WTC11 (cell line): ENCODE measurements at regions not wholly inside any gene's neighbourhood (a gene's known extent, or its start where the extent isn't known, plus 50 kb on each side); places are given as distances from the start of the nearest gene placed in this dataset.

ENCODE experiments used
- ATAC-seq: fragments of 200-7000 bp; cut with Tn5 transposase; 2 replicates; pipeline ENCODE4 v1.10.0; 2021; ENCODE audit warnings: mild to moderate bottlenecking, moderate library complexity
- CTCF ChIA-PET: fragments of 300-600 bp; sonication (Branson Sonifier 250); formaldehyde crosslinking; loops from one replicate; lab custom pipeline; 2021; ENCODE audit warnings: antibody characterized with exemption; lab: Charles Lee
- POLR2A ChIA-PET: fragments of 350-600 bp; sonication (Branson Sonifier 250); formaldehyde crosslinking; loops from one replicate; lab custom pipeline; 2021; ENCODE audit warnings: antibody characterized with exemption; lab: Charles Lee
- DNase-seq: peaks from one replicate; pipeline ENCODE4 v3.0.0; 2021; ENCODE audit warnings: low spot score
- H3K27ac Mint-ChIP-seq: 2 replicates; pipeline ENCODE4 v1.8.0; 2021; ENCODE audit warnings: mixed read lengths
- H3K27me3 Mint-ChIP-seq: 2 replicates; pipeline ENCODE4 v1.8.0; 2021; ENCODE audit warnings: low read depth, mild to moderate bottlenecking, moderate library complexity, mixed read lengths
- H3K36me3 Mint-ChIP-seq: 2 replicates; pipeline ENCODE4 v1.8.0; 2021; ENCODE audit warnings: mixed read lengths
- H3K4me1 Mint-ChIP-seq: 2 replicates; pipeline ENCODE4 v1.8.0; 2022; ENCODE audit warnings: mixed read lengths
- H3K4me3 Mint-ChIP-seq: 2 replicates; pipeline ENCODE4 v1.8.0; 2021; ENCODE audit warnings: mild to moderate bottlenecking, moderate library complexity, mixed read lengths
- H3K9me3 Mint-ChIP-seq: 2 replicates; pipeline ENCODE4 v1.8.0; 2021; ENCODE audit warnings: mixed read lengths
- ATF2 ChIP-seq: sonication (generic); formaldehyde crosslinking; IDR thresholded peaks from 2 replicates; pipeline ENCODE4 v1.8.1; 2022; ENCODE audit warnings: low read depth, missing genetic modification reagents, borderline replicate concordance
- CREB1 ChIP-seq: sonication (generic); formaldehyde crosslinking; IDR thresholded peaks from 2 replicates; pipeline ENCODE4 v1.8.0; 2023; ENCODE audit warnings: mild to moderate bottlenecking, missing genetic modification reagents
- CREM ChIP-seq: sonication (generic); formaldehyde crosslinking; IDR thresholded peaks from 2 replicates; pipeline ENCODE4 v1.8.1; 2022; ENCODE audit warnings: mild to moderate bottlenecking, missing genetic modification reagents, moderate library complexity
- E2F1 ChIP-seq: sonication (generic); formaldehyde crosslinking; IDR thresholded peaks from 2 replicates; pipeline ENCODE4 v1.8.0; 2022; ENCODE audit warnings: mild to moderate bottlenecking, missing genetic modification reagents
- E2F4 ChIP-seq: sonication (generic); formaldehyde crosslinking; IDR thresholded peaks from 2 replicates; pipeline ENCODE4 v1.8.1; 2022; ENCODE audit warnings: low read depth, mild to moderate bottlenecking, moderate library complexity, missing genetic modification reagents, borderline replicate concordance
- E2F5 ChIP-seq: sonication (generic); formaldehyde crosslinking; IDR thresholded peaks from 2 replicates; pipeline ENCODE4 v1.8.1; 2022; ENCODE audit warnings: mild to moderate bottlenecking, moderate library complexity, missing genetic modification reagents
- EMX1 ChIP-seq: fragments of 250-450 bp; sonication (Bioruptor Pico); IDR thresholded peaks from 2 replicates; pipeline ENCODE4 v1.8.0; 2021; ENCODE audit warnings: mild to moderate bottlenecking
- ERG ChIP-seq: fragments of 250-450 bp; sonication (Bioruptor Pico); IDR thresholded peaks from 2 replicates; pipeline ENCODE4 v1.8.0; 2021; ENCODE audit warnings: mild to moderate bottlenecking
- ESRRA ChIP-seq: sonication (generic); formaldehyde crosslinking; IDR thresholded peaks from 2 replicates; pipeline ENCODE4 v1.8.1; 2022; ENCODE audit warnings: mild to moderate bottlenecking, missing genetic modification reagents, borderline replicate concordance
- FOXJ3 ChIP-seq: sonication (generic); formaldehyde crosslinking; IDR thresholded peaks from 2 replicates; pipeline ENCODE4 v1.9.0; 2021; ENCODE audit warnings: missing genetic modification reagents, mild to moderate bottlenecking, borderline replicate concordance
- FOXK1 ChIP-seq: sonication (generic); formaldehyde crosslinking; IDR thresholded peaks from 2 replicates; pipeline ENCODE4 v1.8.0; 2022; ENCODE audit warnings: mild to moderate bottlenecking, moderate library complexity, missing genetic modification reagents
- FOXP1 ChIP-seq: sonication (generic); formaldehyde crosslinking; IDR thresholded peaks from 2 replicates; pipeline ENCODE4 v1.8.0; 2022; ENCODE audit warnings: missing genetic modification reagents, mild to moderate bottlenecking, moderate library complexity, borderline replicate concordance
- FOXP4 ChIP-seq: sonication (generic); formaldehyde crosslinking; IDR thresholded peaks from 2 replicates; pipeline ENCODE4 v1.8.0; 2022; ENCODE audit warnings: mild to moderate bottlenecking, missing genetic modification reagents
- NFE2L1 ChIP-seq: sonication (generic); formaldehyde crosslinking; IDR thresholded peaks from 2 replicates; pipeline ENCODE4 v1.8.1; 2023; ENCODE audit warnings: missing genetic modification reagents
- PRRX2 ChIP-seq: fragments of 250-450 bp; sonication (Bioruptor Pico); IDR thresholded peaks from 2 replicates; pipeline ENCODE4 v1.8.0; 2021; ENCODE audit warnings: mild to moderate bottlenecking
- RORB ChIP-seq: fragments of 250-450 bp; sonication (Bioruptor Pico); IDR thresholded peaks from 2 replicates; pipeline ENCODE4 v1.9.0; 2021; ENCODE audit warnings: mild to moderate bottlenecking
- STAT6 ChIP-seq: sonication (generic); formaldehyde crosslinking; conservative IDR thresholded peaks from 2 replicates; pipeline ENCODE4 v1.8.1; 2023; ENCODE audit warnings: mild to moderate bottlenecking, low read depth, missing genetic modification reagents, moderate library complexity
- TP53 ChIP-seq: sonication (generic); formaldehyde crosslinking; IDR thresholded peaks from 2 replicates; pipeline ENCODE4 v1.8.1; 2023; ENCODE audit warnings: mild to moderate bottlenecking, missing genetic modification reagents
- ZNF138 ChIP-seq: sonication (generic); formaldehyde crosslinking; conservative IDR thresholded peaks from 2 replicates; pipeline ENCODE4 v1.8.1; 2022; ENCODE audit warnings: mild to moderate bottlenecking, moderate library complexity, missing genetic modification reagents
- ZNF232 ChIP-seq: sonication (generic); formaldehyde crosslinking; IDR thresholded peaks from 2 replicates; pipeline ENCODE4 v1.8.0; 2022; ENCODE audit warnings: mild to moderate bottlenecking, missing genetic modification reagents
- ZNF317 ChIP-seq: sonication (generic); formaldehyde crosslinking; IDR thresholded peaks from 2 replicates; pipeline ENCODE4 v1.8.1; 2023; ENCODE audit warnings: low read depth, mild to moderate bottlenecking, moderate library complexity, missing genetic modification reagents, borderline replicate concordance
- ZNF423 ChIP-seq: fragments of 250-450 bp; sonication (Bioruptor Pico); IDR thresholded peaks from 2 replicates; pipeline ENCODE4 v2.1.2; 2022; ENCODE audit warnings: mild to moderate bottlenecking, moderate library complexity

GRCh38 chr4:32133734-32134133 is 1413.6 kb downstream of the PCDH7 start:
- no peaks in the 10 kb centered on the region for H3K9me3 Mint-ChIP-seq
- TF ChIP-seq E2F1 (CRISPR knock-in tag) (no peak), ZNF423 (CRISPR knock-in tag) (peak; percentile 40; the same call in 1 of the 2 replicates)
- ChIA-PET POLR2A (no interaction called here), CTCF (no interaction called here)
- DNase-seq (no peak), ATAC-seq (peak; percentile 98)
- no peak overlapping the region for H3K4me3 Mint-ChIP-seq
- H3K36me3 Mint-ChIP-seq: no peaks in the 10 kb centered on the region
- H3K4me1 Mint-ChIP-seq: peaks cover 11% of the 10 kb centered on the region
- no peaks in the 10 kb centered on the region for H3K27me3 Mint-ChIP-seq
- H3K27ac Mint-ChIP-seq: no peak overlapping the region

- H3K27ac Mint-ChIP-seq: no peak overlapping the region
- no peak for DNase-seq
- ChIA-PET CTCF (no interaction called here), POLR2A (no interaction called here)
- H3K27me3 Mint-ChIP-seq: no peaks in the 10 kb centered on the region
- no peak overlapping the region for H3K4me3 Mint-ChIP-seq
- no peaks in the 10 kb centered on the region for H3K36me3 Mint-ChIP-seq
- H3K4me1 Mint-ChIP-seq: peaks cover 14% of the 10 kb centered on the region
- ATAC-seq: no peak
- H3K9me3 Mint-ChIP-seq: no peaks in the 10 kb centered on the region
- TF ChIP-seq TP53 (CRISPR knock-in tag) (no peak), ESRRA (CRISPR knock-in tag) (no peak), FOXJ3 (CRISPR knock-in tag) (no peak), EMX1 (CRISPR knock-in tag) (no peak), ZNF232 (CRISPR knock-in tag) (no peak), ZNF423 (CRISPR knock-in tag) (no peak), E2F4 (CRISPR knock-in tag) (no peak), FOXK1 (no peak), E2F5 (CRISPR knock-in tag) (no peak), STAT6 (CRISPR knock-in tag) (no peak)
Measured at GRCh38 chr4:32135642-32136041, 1415.5 kb downstream of the PCDH7 start.

GRCh38 chr4:32136081-32136787 is 1416.1 kb downstream of the PCDH7 start:
- Mint-ChIP-seq H3K9me3 (no peaks in the 10 kb centered on the region), H3K27ac (no peak overlapping the region)
- no peak for ATAC-seq
- TF ChIP-seq FOXP4 (CRISPR knock-in tag): no peak
- TF ChIP-seq CREB1 (CRISPR knock-in tag): no peak
- no peak for TF ChIP-seq ATF2 (CRISPR knock-in tag)
- no peak for TF ChIP-seq RORB (CRISPR knock-in tag)
- no peak for TF ChIP-seq PRRX2
- TF ChIP-seq ZNF138 (CRISPR knock-in tag): no peak
- TF ChIP-seq CREM: no peak
- no peak for TF ChIP-seq FOXP1 (CRISPR knock-in tag)
- no peak for TF ChIP-seq ZNF317 (CRISPR knock-in tag)
- TF ChIP-seq NFE2L1: no peak
- TF ChIP-seq ERG (CRISPR knock-in tag): no peak

More at GRCh38 chr4:32136081-32136787, 1416.1 kb downstream of the PCDH7 start:
- CTCF ChIA-PET: no interaction called here
- no peaks in the 10 kb centered on the region for H3K27me3 Mint-ChIP-seq
- no peaks in the 10 kb centered on the region for H3K36me3 Mint-ChIP-seq
- H3K4me3 Mint-ChIP-seq: no peak overlapping the region
- peaks cover 20% of the 10 kb centered on the region for H3K4me1 Mint-ChIP-seq
- DNase-seq: no peak
- POLR2A ChIA-PET: no interaction called here
